ENCODE measurements at regions not wholly inside any gene's neighbourhood (a gene's known extent, or its start where the extent isn't known, plus 50 kb on each side); places are given as distances from the start of the nearest gene placed in this dataset.

GRCh38 chr12:115511305-115511704 lies 766.2 kb downstream of the MED13L start:
- no peak overlapping the region for H3K9ac ChIP-seq (ENCODE audit: low read length)
- no peak overlapping the region for H3K27ac ChIP-seq (ENCODE audit: low read length)
- ChIA-PET CTCF (no interaction called here), POLR2A (ENCODE audit: unreplicated experiment) (no interaction called here)
- no peaks in the 10 kb centered on the region for H3F3A ChIP-seq (ENCODE audit: low read length, unreplicated experiment)
- H3K36me3 ChIP-seq (ENCODE audit: low read depth, low read length) = no peaks in the 10 kb centered on the region
- H3K4me3 ChIP-seq (ENCODE audit: low read length) = no peak overlapping the region
- DNase-seq = no peak
- no peak overlapping the region for H3K4me2 ChIP-seq (ENCODE audit: low read length)
- TF ChIP-seq CTCF (conservative IDR thresholded peaks at IDR 0.05; ENCODE audit: low read depth, low read length) (no peak), EZH2phosphoT487 (IDR thresholded peaks at IDR 0.05; ENCODE audit: borderline replicate concordance, low read length) (no peak), EZH2 (IDR thresholded peaks at IDR 0.05; ENCODE audit: low read length, unreplicated experiment) (no peak)
- intact Hi-C loops (cut with micrococcal nuclease) = no loop called here
- 0 out of 2 replicates have a peak, but pooled peaks cover 4% of the 10 kb centered on the region for H3K4me1 ChIP-seq (ENCODE audit: insufficient read depth, low read length)
- no peaks in the 10 kb centered on the region for H3K9me2 ChIP-seq (replicated peaks; ENCODE audit: low read length)
- no peaks in the 10 kb centered on the region for H3K79me2 ChIP-seq (ENCODE audit: low read length)
- ATAC-seq = no peak
- no peaks in the 10 kb centered on the region for H4K20me1 ChIP-seq (ENCODE audit: low read length)
- no TSS peak for BruUV-seq (replicated peaks)
- no peak overlapping the region for H2AFZ ChIP-seq (ENCODE audit: low read length)
- no peaks in the 10 kb centered on the region for H3K9me3 ChIP-seq (ENCODE audit: low read length)
- 0 out of 2 replicates have a peak, but pooled peaks cover 6% of the 10 kb centered on the region for H3K27me3 ChIP-seq (ENCODE audit: low read length)

- Histone ChIP-seq H3F3A (ENCODE audit: low read length, unreplicated experiment) (no peaks in the 10 kb centered on the region), H3K36me3 (ENCODE audit: low read depth, low read length) (no peaks in the 10 kb centered on the region), H4K20me1 (ENCODE audit: low read length) (no peaks in the 10 kb centered on the region), H3K9ac (ENCODE audit: low read length) (no peak overlapping the region), H3K4me3 (ENCODE audit: low read length) (no peak overlapping the region), H3K4me1 (ENCODE audit: insufficient read depth, low read length) (0 out of 2 replicates have a peak, but pooled peaks cover 4% of the 10 kb centered on the region), H3K79me2 (ENCODE audit: low read length) (no peaks in the 10 kb centered on the region), H2AFZ (ENCODE audit: low read length) (no peak overlapping the region), H3K27me3 (ENCODE audit: low read length) (0 out of 2 replicates have a peak, but pooled peaks cover 6% of the 10 kb centered on the region), H3K27ac (ENCODE audit: low read length) (no peak overlapping the region), H3K9me2 (replicated peaks; ENCODE audit: low read length) (no peaks in the 10 kb centered on the region), H3K9me3 (ENCODE audit: low read length) (no peaks in the 10 kb centered on the region), H3K4me2 (ENCODE audit: low read length) (no peak overlapping the region)
- intact Hi-C loops (cut with micrococcal nuclease) = no loop called here
- no TSS peak for BruUV-seq (replicated peaks)
- TF ChIP-seq EZH2 (IDR thresholded peaks at IDR 0.05; ENCODE audit: low read length, unreplicated experiment) (no peak), CTCF (conservative IDR thresholded peaks at IDR 0.05; ENCODE audit: low read depth, low read length) (no peak), EZH2phosphoT487 (IDR thresholded peaks at IDR 0.05; ENCODE audit: borderline replicate concordance, low read length) (no peak)
- CTCF ChIA-PET = interaction anchor here (0.6 kb wide), 1 partner anchor 11 kb away, joined by 3 read pairs; no protein-coding TSS in a partner anchor
- no peak for DNase-seq
- POLR2A ChIA-PET (ENCODE audit: unreplicated experiment) = no interaction called here
- ATAC-seq = no peak
These were observed 768.5 kb downstream of the MED13L start for GRCh38 chr12:115508990-115509389.

- Histone ChIP-seq H3K4me3 (ENCODE audit: low read length) (no peak overlapping the region), H3K4me2 (ENCODE audit: low read length) (no peak overlapping the region), H4K20me1 (ENCODE audit: low read length) (no peaks in the 10 kb centered on the region), H3K79me2 (ENCODE audit: low read length) (no peaks in the 10 kb centered on the region), H3K9me2 (replicated peaks; ENCODE audit: low read length) (no peaks in the 10 kb centered on the region), H3F3A (ENCODE audit: low read length, unreplicated experiment) (no peaks in the 10 kb centered on the region), H3K27me3 (ENCODE audit: low read length) (0 out of 2 replicates have a peak, but pooled peaks cover 6% of the 10 kb centered on the region), H2AFZ (ENCODE audit: low read length) (no peak overlapping the region), H3K9ac (ENCODE audit: low read length) (no peak overlapping the region), H3K36me3 (ENCODE audit: low read depth, low read length) (no peaks in the 10 kb centered on the region), H3K27ac (ENCODE audit: low read length) (no peak overlapping the region), H3K4me1 (ENCODE audit: insufficient read depth, low read length) (0 out of 2 replicates have a peak, but pooled peaks cover 4% of the 10 kb centered on the region), H3K9me3 (ENCODE audit: low read length) (no peaks in the 10 kb centered on the region)
- ATAC-seq (no peak), DNase-seq (no peak)
- POLR2A ChIA-PET (ENCODE audit: unreplicated experiment) = no interaction called here
- TF ChIP-seq EZH2phosphoT487 (IDR thresholded peaks at IDR 0.05; ENCODE audit: borderline replicate concordance, low read length) (no peak), EZH2 (IDR thresholded peaks at IDR 0.05; ENCODE audit: low read length, unreplicated experiment) (no peak), CTCF (conservative IDR thresholded peaks at IDR 0.05; ENCODE audit: low read depth, low read length) (no peak)
- BruUV-seq (replicated peaks) = no TSS peak
- CTCF ChIA-PET = no interaction called here
- intact Hi-C loops (cut with micrococcal nuclease) = no loop called here
These were observed 769.4 kb downstream of the MED13L start for GRCh38 chr12:115507951-115508722.
